ENCODE measurements at regions not wholly inside any gene's neighbourhood (a gene's known extent, or its start where the extent isn't known, plus 50 kb on each side); places are given as distances from the start of the nearest gene placed in this dataset.

- no peak overlapping the region for H2BK5ac ChIP-seq (ENCODE audit: insufficient read length, low read length)
- H3K4me2 ChIP-seq (ENCODE audit: insufficient read depth, insufficient read length, low read length), result no peak overlapping the region
- H3K27ac Mint-ChIP-seq, result no peak overlapping the region
- no peak overlapping the region for H2AK5ac ChIP-seq (ENCODE audit: insufficient read length, low read length)
- no peak overlapping the region for H2BK12ac ChIP-seq (ENCODE audit: insufficient read length, low read depth, low read length)
- H3K56ac ChIP-seq (ENCODE audit: insufficient read length, low read depth, low read length), result no peak overlapping the region
- H4K20me1 ChIP-seq (ENCODE audit: control insufficient read depth, insufficient read depth, insufficient read length), result no peaks in the 10 kb centered on the region
- H3K4me3 Mint-ChIP-seq, result no peak overlapping the region
- no peak for DNase-seq
- H2BK15ac ChIP-seq (ENCODE audit: low read depth, low read length), result no peak overlapping the region
- no peak overlapping the region for H3K27ac ChIP-seq (ENCODE audit: insufficient read length, low read depth, low read length)
- H3T11ph ChIP-seq (ENCODE audit: low read length), result no peak overlapping the region
- H2BK120ac ChIP-seq (ENCODE audit: low read depth, low read length, poor library complexity, severe bottlenecking), result no peak overlapping the region
- no peaks in the 10 kb centered on the region for H3K4me1 Mint-ChIP-seq
- no peaks in the 10 kb centered on the region for H3K27me3 ChIP-seq (ENCODE audit: insufficient read depth, low read length)
- peaks cover 0 to 25% (median 10%) of the 10 kb centered on the region in 3 experiments; a peak in 6 of 7 replicates for H3K36me3 Mint-ChIP-seq (ENCODE audit: insufficient read depth in 1 of 3, low read depth in 3 of 3)
- H3K23me2 ChIP-seq (ENCODE audit: insufficient read length, low read depth, low read length, poor library complexity, severe bottlenecking), result no peaks in the 10 kb centered on the region
- H3K9ac ChIP-seq (ENCODE audit: extremely low read depth, insufficient read length, low read length), result no peak overlapping the region
- peaks cover 8% of the 10 kb centered on the region for H3K9me3 ChIP-seq (ENCODE audit: control insufficient read depth, low read depth, low read length)
- peaks cover 21 to 23% of the 10 kb centered on the region in 2 experiments for H3K9me3 Mint-ChIP-seq
- H3K4ac ChIP-seq (ENCODE audit: low read depth, low read length), result no peak overlapping the region
- no peak for TF ChIP-seq CTCF (conservative IDR thresholded peaks at IDR 0.05)
- no peaks in the 10 kb centered on the region for H3K79me1 ChIP-seq (ENCODE audit: insufficient read depth, low read depth, low read length, poor library complexity, severe bottlenecking)
- no peaks in the 10 kb centered on the region for H3K79me2 ChIP-seq (ENCODE audit: insufficient read depth, low read length)
- H3K27me3 Mint-ChIP-seq (ENCODE audit: low read depth), result peaks cover 1% of the 10 kb centered on the region; the same call in 1 of the 2 replicates
- H4K91ac ChIP-seq (ENCODE audit: insufficient read length, low read depth, low read length), result no peak overlapping the region
- H3K14ac ChIP-seq (ENCODE audit: insufficient read depth, low read length), result no peak overlapping the region
- no peak overlapping the region for H4K8ac ChIP-seq (replicated peaks; ENCODE audit: insufficient read length, low read depth, low read length)
- H4K5ac ChIP-seq (ENCODE audit: insufficient read length, low read depth, low read length), result no peak overlapping the region
- no peak overlapping the region for H3K18ac ChIP-seq (ENCODE audit: insufficient read length, low read depth, low read length)
- no peak overlapping the region for H2AFZ ChIP-seq (ENCODE audit: low read length)
- H3K4me1 ChIP-seq (ENCODE audit: insufficient read depth, low read length), result no peaks in the 10 kb centered on the region
- no peak overlapping the region for H3K23ac ChIP-seq (ENCODE audit: insufficient read length, low read depth, low read length)
- H2BK20ac ChIP-seq (ENCODE audit: low read depth, low read length, poor library complexity, severe bottlenecking), result no peak overlapping the region
- WGBS (ENCODE audit: extremely low coverage, insufficient read length, low lambda C conversion rate), result no CpG with 5 or more reads among the region's 5 CpGs
These were observed 134.9 kb downstream of the SOX11 start for GRCh38 chr2:5826979-5827655.

Measured in H9 (cell line).